T-helper 1 cell treated with Interleukin-12 subunit alpha and Interleukin-12 subunit beta and Interleukin-4 antibody, amounts not matched to agents 30 μg/mL and 1 μg/mL, for 36 hours (primary cell): ENCODE measurements at regions not wholly inside any gene's neighbourhood (a gene's known extent, or its start where the extent isn't known, plus 50 kb on each side); places are given as distances from the start of the nearest gene placed in this dataset.

Experiments used
- H3K27ac Mint-ChIP-seq: one replicate; pipeline ENCODE4 v1.8.0; 2021; ENCODE audit warnings: mild to moderate bottlenecking, mixed read lengths
- H3K27me3 Mint-ChIP-seq: one replicate; pipeline ENCODE4 v1.8.0; 2021; ENCODE audit warnings: low read depth, mixed read lengths
- H3K36me3 Mint-ChIP-seq: one replicate; pipeline ENCODE4 v1.8.0; 2021; ENCODE audit warnings: low read depth, mixed read lengths
- H3K4me1 Mint-ChIP-seq: one replicate; pipeline ENCODE4 v1.8.0; 2021; ENCODE audit warnings: low read depth, mixed read lengths
- H3K4me3 Mint-ChIP-seq: one replicate; pipeline ENCODE4 v1.8.0; 2021; ENCODE audit warnings: mild to moderate bottlenecking, moderate library complexity, mixed read lengths
- H3K9me3 Mint-ChIP-seq: one replicate; pipeline ENCODE4 v1.8.0; 2021; ENCODE audit warnings: mixed read lengths

DNA sequence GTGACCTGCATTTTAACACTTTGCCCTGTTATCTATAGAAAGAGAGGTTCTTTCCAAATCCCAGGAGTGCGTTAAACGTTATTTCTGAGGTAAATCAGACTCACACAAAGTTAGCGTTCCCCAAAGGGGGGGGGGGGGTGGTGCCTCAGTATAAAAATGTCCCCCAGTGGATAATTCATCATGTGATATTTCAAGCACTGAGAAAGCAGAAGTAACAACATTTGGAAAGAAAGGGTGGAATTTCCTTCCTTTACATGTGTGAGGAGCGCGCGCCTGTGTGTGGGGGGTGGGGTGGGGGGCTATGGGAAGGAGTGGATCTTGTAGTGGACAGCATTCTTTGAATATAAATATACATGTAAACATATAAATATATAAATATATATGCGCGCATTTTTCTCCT, 630.9 kb downstream of the NYAP2 start:
- Mint-ChIP-seq H3K9me3 (no peaks in the 10 kb centered on the region), H3K36me3 (no peaks in the 10 kb centered on the region), H3K4me3 (no peak overlapping the region), H3K27ac (no peak overlapping the region), H3K27me3 (peaks cover 31% of the 10 kb centered on the region), H3K4me1 (peaks cover 3% of the 10 kb centered on the region)

- H3K27me3 Mint-ChIP-seq = no peaks in the 10 kb centered on the region
- H3K4me3 Mint-ChIP-seq = no peak overlapping the region
- H3K36me3 Mint-ChIP-seq = no peaks in the 10 kb centered on the region
- H3K27ac Mint-ChIP-seq = no peak overlapping the region
- no peaks in the 10 kb centered on the region for H3K4me1 Mint-ChIP-seq
- no peaks in the 10 kb centered on the region for H3K9me3 Mint-ChIP-seq
Measured at GRCh38 chr2:226023946-226024345, 624.4 kb downstream of the NYAP2 start.

DNA sequence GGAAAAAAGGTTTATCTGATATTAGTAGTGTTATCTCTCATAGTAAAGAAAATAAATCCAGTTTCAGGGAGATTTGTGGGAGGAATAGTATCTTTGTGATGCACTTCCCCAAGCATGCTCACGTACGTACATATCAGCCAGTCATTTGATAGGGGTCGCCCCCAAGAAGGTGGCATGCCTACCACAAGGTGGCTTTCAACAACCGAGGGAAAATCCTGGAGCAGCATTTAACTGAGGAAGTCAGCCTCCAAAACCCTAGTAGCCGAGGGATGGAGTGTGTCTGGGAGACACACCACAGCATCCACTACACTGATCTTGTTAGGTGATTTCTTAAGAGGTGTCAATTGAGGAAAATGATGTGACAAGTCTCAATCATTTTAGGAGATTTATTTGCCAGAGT, 623.9 kb downstream of the NYAP2 start:
- H3K9me3 Mint-ChIP-seq = no peaks in the 10 kb centered on the region
- H3K4me1 Mint-ChIP-seq = no peaks in the 10 kb centered on the region
- H3K4me3 Mint-ChIP-seq = no peak overlapping the region
- H3K36me3 Mint-ChIP-seq = no peaks in the 10 kb centered on the region
- H3K27me3 Mint-ChIP-seq = no peaks in the 10 kb centered on the region
- no peak overlapping the region for H3K27ac Mint-ChIP-seq

DNA sequence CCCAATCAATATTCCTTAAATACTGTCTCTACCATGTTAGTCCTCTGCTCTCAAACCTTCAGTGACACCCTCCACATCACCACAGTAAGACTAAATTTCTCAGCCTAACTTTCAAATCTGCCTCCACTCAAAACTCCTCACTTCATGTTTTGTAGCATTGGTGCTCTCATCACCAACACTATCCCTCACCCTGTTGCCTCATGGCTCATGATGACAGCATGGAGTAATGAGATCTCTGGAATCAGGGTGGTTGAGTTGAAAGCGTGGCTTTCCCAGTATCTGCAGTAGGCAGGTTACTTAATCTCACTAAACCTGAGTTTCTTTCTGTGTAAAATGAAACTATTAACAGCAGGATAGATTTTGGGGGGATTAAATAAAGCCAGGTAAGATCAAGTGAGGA, 621.4 kb downstream of the NYAP2 start:
- Mint-ChIP-seq H3K9me3 (no peaks in the 10 kb centered on the region), H3K27me3 (no peaks in the 10 kb centered on the region), H3K27ac (no peak overlapping the region), H3K4me1 (no peaks in the 10 kb centered on the region), H3K4me3 (no peak overlapping the region), H3K36me3 (no peaks in the 10 kb centered on the region)

- no peaks in the 10 kb centered on the region for H3K4me1 Mint-ChIP-seq
Measured at GRCh38 chr2:226020176-226020575, 620.7 kb downstream of the NYAP2 start.

GRCh38 chr2:226018641-226019040, 619.1 kb downstream of the NYAP2 start:
- no peak overlapping the region for H3K4me3 Mint-ChIP-seq
- H3K27me3 Mint-ChIP-seq = no peaks in the 10 kb centered on the region
- no peaks in the 10 kb centered on the region for H3K4me1 Mint-ChIP-seq
- H3K36me3 Mint-ChIP-seq = no peaks in the 10 kb centered on the region
- no peak overlapping the region for H3K27ac Mint-ChIP-seq
- no peaks in the 10 kb centered on the region for H3K9me3 Mint-ChIP-seq

More at GRCh38 chr2:226020176-226020575, 620.7 kb downstream of the NYAP2 start:
- H3K4me3 Mint-ChIP-seq = no peak overlapping the region
- H3K27me3 Mint-ChIP-seq = no peaks in the 10 kb centered on the region
- H3K27ac Mint-ChIP-seq = no peak overlapping the region
- H3K36me3 Mint-ChIP-seq = no peaks in the 10 kb centered on the region
- no peaks in the 10 kb centered on the region for H3K9me3 Mint-ChIP-seq

DNA sequence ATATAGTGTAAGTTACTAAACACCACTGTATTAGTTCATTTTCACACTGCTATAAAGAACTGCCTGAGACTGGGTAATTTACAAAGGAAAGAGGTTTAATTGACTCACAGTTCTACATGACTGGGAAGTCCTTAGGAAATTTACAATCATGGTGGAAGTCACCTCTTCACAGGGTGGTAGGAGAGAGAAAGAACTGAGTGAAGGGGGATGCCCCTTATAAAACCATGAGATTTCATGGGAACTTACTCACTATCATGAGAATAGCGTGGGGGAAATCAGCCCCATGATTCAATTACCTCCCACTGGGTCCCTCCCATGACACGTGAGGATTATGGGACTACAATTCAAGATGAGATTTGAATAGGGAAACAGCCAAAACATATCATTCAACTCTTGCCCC, 618.0 kb downstream of the NYAP2 start:
- H3K36me3 Mint-ChIP-seq = no peaks in the 10 kb centered on the region
- H3K27me3 Mint-ChIP-seq = no peaks in the 10 kb centered on the region
- H3K27ac Mint-ChIP-seq = no peak overlapping the region
- no peak overlapping the region for H3K4me3 Mint-ChIP-seq
- no peaks in the 10 kb centered on the region for H3K9me3 Mint-ChIP-seq
- no peaks in the 10 kb centered on the region for H3K4me1 Mint-ChIP-seq

- Mint-ChIP-seq H3K4me3 (no peak overlapping the region), H3K27me3 (no peaks in the 10 kb centered on the region), H3K9me3 (no peaks in the 10 kb centered on the region), H3K36me3 (no peaks in the 10 kb centered on the region), H3K27ac (no peak overlapping the region), H3K4me1 (no peaks in the 10 kb centered on the region)
Measured at GRCh38 chr2:226017107-226017506, 617.6 kb downstream of the NYAP2 start.

GRCh38 chr2:226011716-226012450, 612.4 kb downstream of the NYAP2 start:
- Mint-ChIP-seq H3K27ac (no peak overlapping the region), H3K36me3 (no peaks in the 10 kb centered on the region), H3K4me3 (no peak overlapping the region), H3K9me3 (no peaks in the 10 kb centered on the region), H3K4me1 (no peaks in the 10 kb centered on the region), H3K27me3 (no peaks in the 10 kb centered on the region)

GRCh38 chr2:226002438-226002837, 602.9 kb downstream of the NYAP2 start:
- Mint-ChIP-seq H3K27me3 (no peaks in the 10 kb centered on the region), H3K27ac (no peak overlapping the region), H3K9me3 (no peaks in the 10 kb centered on the region), H3K36me3 (no peaks in the 10 kb centered on the region), H3K4me3 (no peak overlapping the region), H3K4me1 (no peaks in the 10 kb centered on the region)

DNA sequence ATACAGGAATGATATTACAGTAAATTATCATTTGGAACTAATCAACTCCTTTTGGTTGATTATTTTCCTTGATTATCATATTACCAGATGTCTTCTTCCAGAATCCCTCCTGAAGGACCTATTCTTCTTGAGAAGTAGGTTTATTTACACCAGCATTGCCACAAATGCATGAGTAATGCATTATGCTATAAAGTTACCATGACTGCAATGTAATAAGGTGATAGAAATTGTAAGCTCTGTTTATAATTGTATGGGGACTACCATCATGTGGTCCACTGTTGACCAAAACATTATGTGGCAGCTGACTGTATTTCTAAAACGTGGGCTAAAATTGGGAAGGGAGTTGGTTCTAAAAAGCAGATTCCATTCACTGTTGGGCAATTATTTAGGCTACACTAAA, 602.2 kb downstream of the NYAP2 start:
- Mint-ChIP-seq H3K4me3 (no peak overlapping the region), H3K27ac (no peak overlapping the region), H3K36me3 (no peaks in the 10 kb centered on the region), H3K4me1 (no peaks in the 10 kb centered on the region), H3K9me3 (no peaks in the 10 kb centered on the region), H3K27me3 (no peaks in the 10 kb centered on the region)

DNA sequence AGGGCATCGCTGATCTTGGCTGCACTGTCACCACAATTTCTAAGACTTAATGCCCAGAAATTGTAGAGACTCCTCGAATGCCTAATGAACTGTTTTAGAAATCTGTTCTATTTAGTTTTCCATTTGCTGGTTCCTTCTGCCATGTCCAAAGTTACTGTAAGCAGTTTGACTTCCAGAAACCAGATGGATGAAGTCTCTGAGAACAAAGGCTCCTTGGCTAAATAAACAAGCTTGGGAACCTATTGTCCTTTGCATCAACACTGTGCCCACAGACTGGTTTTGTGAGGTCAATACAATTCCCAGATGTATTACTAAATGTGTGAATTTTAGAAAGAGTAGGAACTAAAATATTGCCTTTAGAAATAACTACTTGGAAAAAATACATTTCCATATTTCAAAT, 600.2 kb downstream of the NYAP2 start:
- Mint-ChIP-seq H3K27me3 (no peaks in the 10 kb centered on the region), H3K27ac (no peak overlapping the region), H3K9me3 (no peaks in the 10 kb centered on the region), H3K4me1 (no peaks in the 10 kb centered on the region), H3K36me3 (no peaks in the 10 kb centered on the region), H3K4me3 (no peak overlapping the region)

DNA sequence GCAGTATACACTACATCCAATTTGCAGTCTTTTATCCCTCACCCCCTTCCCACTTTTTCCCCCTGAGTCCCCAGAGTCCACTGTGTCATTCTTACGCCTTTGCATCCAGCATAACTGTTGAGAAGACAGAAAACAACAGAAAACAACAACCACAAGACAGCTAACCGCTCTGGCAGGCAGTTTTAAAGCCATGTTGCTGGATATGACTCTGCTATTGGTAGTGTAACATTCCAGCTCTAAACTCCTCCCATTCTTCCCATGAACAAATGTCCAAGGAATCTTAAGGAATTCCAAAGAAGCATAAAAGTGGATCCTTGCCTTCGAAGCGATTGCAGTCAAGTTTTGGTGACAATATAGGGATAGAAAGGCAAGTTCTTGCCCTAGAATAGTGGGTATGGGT, 599.1 kb downstream of the NYAP2 start:
- Mint-ChIP-seq H3K9me3 (no peaks in the 10 kb centered on the region), H3K27ac (no peak overlapping the region), H3K4me3 (no peak overlapping the region), H3K36me3 (no peaks in the 10 kb centered on the region), H3K27me3 (no peaks in the 10 kb centered on the region), H3K4me1 (no peaks in the 10 kb centered on the region)

DNA sequence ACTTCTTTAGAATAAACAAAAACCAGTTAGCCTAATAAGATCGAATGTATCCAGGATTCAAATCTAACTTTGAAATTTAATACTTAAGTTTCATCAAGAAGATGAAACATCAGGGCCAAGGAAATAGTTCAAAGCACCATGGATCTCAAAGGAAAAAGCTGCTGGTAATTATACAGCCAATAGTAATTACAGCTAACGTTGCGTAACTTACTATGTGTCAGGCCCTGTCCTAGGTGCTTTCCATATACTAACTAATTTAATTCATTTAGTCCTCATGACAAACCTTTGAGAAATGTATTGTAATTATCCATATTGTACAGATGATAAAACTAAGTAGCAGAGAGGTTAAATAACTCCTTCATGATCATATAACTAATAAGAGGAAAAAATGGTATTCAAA, 598.6 kb downstream of the NYAP2 start:
- Mint-ChIP-seq H3K27ac (no peak overlapping the region), H3K27me3 (no peaks in the 10 kb centered on the region), H3K4me3 (no peak overlapping the region), H3K4me1 (no peaks in the 10 kb centered on the region), H3K9me3 (no peaks in the 10 kb centered on the region), H3K36me3 (no peaks in the 10 kb centered on the region)

DNA sequence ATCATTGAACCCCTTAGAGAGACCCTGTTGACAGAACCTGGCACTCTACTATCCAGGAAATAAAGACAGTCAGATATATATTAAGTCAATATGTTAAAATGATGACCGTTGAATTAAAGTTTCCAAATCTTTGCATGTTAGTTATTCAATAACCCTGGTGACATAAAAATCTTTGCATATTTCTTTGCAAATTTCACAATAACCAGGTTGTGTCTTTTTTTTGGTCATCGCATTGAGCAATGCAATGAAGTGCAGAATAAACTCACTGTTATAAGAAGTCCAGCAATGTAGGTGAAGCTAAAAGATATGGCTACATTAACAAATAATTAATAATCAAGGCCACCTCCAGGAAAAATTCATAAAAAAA, 596.9 kb downstream of the NYAP2 start:
- Mint-ChIP-seq H3K27ac (no peak overlapping the region), H3K4me1 (no peaks in the 10 kb centered on the region), H3K27me3 (no peaks in the 10 kb centered on the region), H3K36me3 (no peaks in the 10 kb centered on the region), H3K4me3 (no peak overlapping the region), H3K9me3 (no peaks in the 10 kb centered on the region)
